ENCODE measurements at regions not wholly inside any gene's neighbourhood (a gene's known extent, or its start where the extent isn't known, plus 50 kb on each side); places are given as distances from the start of the nearest gene placed in this dataset.

DNA sequence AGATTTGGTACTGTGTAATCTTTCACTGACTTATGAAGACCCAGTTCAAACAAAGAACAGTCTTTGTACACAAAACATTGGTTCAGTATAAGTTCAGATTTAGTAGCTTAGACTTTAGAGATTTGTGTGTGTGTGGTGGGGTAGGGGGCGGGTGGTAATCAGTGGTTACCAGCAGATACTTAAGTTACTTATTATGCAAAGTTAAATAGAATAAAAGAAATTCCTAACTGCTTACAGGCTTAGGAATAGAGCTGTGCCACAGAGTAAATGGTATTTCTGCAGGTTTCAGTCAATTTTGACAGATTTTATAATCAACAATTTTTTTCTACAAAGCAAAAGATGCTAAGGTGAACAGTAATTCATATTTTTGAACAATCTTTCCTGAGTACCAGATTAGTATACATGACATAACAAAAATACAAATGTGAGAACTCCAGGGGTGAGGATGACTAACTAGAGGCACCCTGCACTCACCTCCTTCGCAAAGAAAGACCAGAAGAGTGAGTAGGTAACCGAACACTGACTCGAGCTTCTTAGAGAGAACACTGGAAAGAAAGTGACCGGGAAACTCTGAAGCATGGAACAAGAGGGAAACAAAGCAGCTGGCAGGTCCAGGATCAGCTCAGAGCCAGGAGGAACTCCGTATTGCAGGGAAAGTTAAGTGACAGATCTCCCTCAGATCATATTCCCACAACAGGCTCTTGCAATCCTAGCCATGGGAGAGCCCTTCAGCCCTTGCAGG lies 560.6 kb downstream of the COL12A1 start:
- 80% methylated on average over 6 of the region's 6 CpGs for WGBS (ENCODE audit: insufficient coverage)
- Mint-ChIP-seq H3K36me3 (no peaks in the 10 kb centered on the region), H3K27me3 (ENCODE audit: low read depth in 2 of 2) (no peaks in the 10 kb centered on the region), H3K4me3 (no peak overlapping the region), H3K9me3 (peaks cover 4 to 18% of the 10 kb centered on the region in 2 donors), H3K27ac (no peak overlapping the region), H3K4me1 (no peaks in the 10 kb centered on the region)
- no peaks in the 10 kb centered on the region for H3K36me3 ChIP-seq (ENCODE audit: control insufficient read depth, insufficient read depth, low read length)
- no peaks in the 10 kb centered on the region for H3K9me3 ChIP-seq (ENCODE audit: control insufficient read depth, insufficient read depth, low read length)
- ATAC-seq (no peak), DNase-seq (no peak)
- H3K27me3 ChIP-seq (ENCODE audit: control insufficient read depth, insufficient read depth, low read length): no peaks in the 10 kb centered on the region
- intact Hi-C loops (cut with micrococcal nuclease): no loop called here
- TF ChIP-seq, protein P1, sequence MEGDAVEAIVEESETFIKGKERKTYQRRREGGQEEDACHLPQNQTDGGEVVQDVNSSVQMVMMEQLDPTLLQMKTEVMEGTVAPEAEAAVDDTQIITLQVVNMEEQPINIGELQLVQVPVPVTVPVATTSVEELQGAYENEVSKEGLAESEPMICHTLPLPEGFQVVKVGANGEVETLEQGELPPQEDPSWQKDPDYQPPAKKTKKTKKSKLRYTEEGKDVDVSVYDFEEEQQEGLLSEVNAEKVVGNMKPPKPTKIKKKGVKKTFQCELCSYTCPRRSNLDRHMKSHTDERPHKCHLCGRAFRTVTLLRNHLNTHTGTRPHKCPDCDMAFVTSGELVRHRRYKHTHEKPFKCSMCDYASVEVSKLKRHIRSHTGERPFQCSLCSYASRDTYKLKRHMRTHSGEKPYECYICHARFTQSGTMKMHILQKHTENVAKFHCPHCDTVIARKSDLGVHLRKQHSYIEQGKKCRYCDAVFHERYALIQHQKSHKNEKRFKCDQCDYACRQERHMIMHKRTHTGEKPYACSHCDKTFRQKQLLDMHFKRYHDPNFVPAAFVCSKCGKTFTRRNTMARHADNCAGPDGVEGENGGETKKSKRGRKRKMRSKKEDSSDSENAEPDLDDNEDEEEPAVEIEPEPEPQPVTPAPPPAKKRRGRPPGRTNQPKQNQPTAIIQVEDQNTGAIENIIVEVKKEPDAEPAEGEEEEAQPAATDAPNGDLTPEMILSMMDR (IDR thresholded peaks at IDR 0.05): no peak
- no peak overlapping the region for H3K4me3 ChIP-seq (ENCODE audit: low read length)
- no peak overlapping the region for H3K27ac ChIP-seq (ENCODE audit: low read length)
- H3K4me1 ChIP-seq (ENCODE audit: control insufficient read depth, insufficient read depth, low read length): no peaks in the 10 kb centered on the region

DNA sequence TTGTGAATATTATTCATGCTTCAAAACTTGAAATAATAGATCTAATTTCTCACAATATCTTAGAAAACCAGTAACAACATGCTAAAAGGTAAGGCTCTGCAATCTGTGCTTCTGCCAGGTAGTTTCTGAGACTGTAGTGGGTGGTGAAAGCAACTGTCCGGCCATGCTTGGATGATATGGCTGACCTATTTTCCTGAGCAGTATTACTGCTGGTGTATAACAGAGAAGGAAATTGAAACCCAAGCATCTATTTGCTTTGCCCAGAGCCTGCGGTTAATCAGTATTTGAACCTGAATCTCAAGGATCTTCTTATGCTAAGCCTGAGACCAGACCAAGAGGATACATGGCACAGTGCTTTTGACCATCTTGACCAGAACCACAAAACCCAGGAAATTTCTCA lies 563.8 kb downstream of the COL12A1 start:
- TF ChIP-seq, protein P1 (IDR thresholded peaks at IDR 0.05): no peak
- Mint-ChIP-seq H3K27ac (no peak overlapping the region), H3K4me1 (no peaks in the 10 kb centered on the region), H3K36me3 (no peaks in the 10 kb centered on the region), H3K9me3 (peaks cover 6 to 16% of the 10 kb centered on the region in 2 donors), H3K27me3 (ENCODE audit: low read depth in 2 of 2) (no peaks in the 10 kb centered on the region), H3K4me3 (no peak overlapping the region)
- Histone ChIP-seq H3K27me3 (ENCODE audit: control insufficient read depth, insufficient read depth, low read length) (no peaks in the 10 kb centered on the region), H3K36me3 (ENCODE audit: control insufficient read depth, insufficient read depth, low read length) (no peaks in the 10 kb centered on the region), H3K9me3 (ENCODE audit: control insufficient read depth, insufficient read depth, low read length) (no peaks in the 10 kb centered on the region), H3K4me1 (ENCODE audit: control insufficient read depth, insufficient read depth, low read length) (no peaks in the 10 kb centered on the region), H3K27ac (ENCODE audit: low read length) (no peak overlapping the region), H3K4me3 (ENCODE audit: low read length) (no peak overlapping the region)
- 92% methylated on average over 2 of the region's 2 CpGs for WGBS (ENCODE audit: insufficient coverage)
- intact Hi-C loops (cut with micrococcal nuclease): no loop called here
- DNase-seq (no peak), ATAC-seq (no peak)

GRCh38 chr6:74638412-74638811 lies 567.4 kb downstream of the COL12A1 start:
- Mint-ChIP-seq H3K9me3 (peaks cover 9 to 19% of the 10 kb centered on the region in 2 donors), H3K4me1 (no peaks in the 10 kb centered on the region), H3K4me3 (no peak overlapping the region), H3K27ac (no peak overlapping the region), H3K36me3 (no peaks in the 10 kb centered on the region), H3K27me3 (ENCODE audit: low read depth in 2 of 2) (no peaks in the 10 kb centered on the region)
- Histone ChIP-seq H3K27me3 (ENCODE audit: control insufficient read depth, insufficient read depth, low read length) (no peaks in the 10 kb centered on the region), H3K36me3 (ENCODE audit: control insufficient read depth, insufficient read depth, low read length) (no peaks in the 10 kb centered on the region), H3K27ac (ENCODE audit: low read length) (no peak overlapping the region), H3K4me3 (ENCODE audit: low read length) (no peak overlapping the region), H3K4me1 (ENCODE audit: control insufficient read depth, insufficient read depth, low read length) (no peaks in the 10 kb centered on the region), H3K9me3 (ENCODE audit: control insufficient read depth, insufficient read depth, low read length) (no peaks in the 10 kb centered on the region)
- DNase-seq (no peak), ATAC-seq (no peak)
- whole genome bisulfite sequencing (ENCODE audit: insufficient coverage): 86% methylated on average over 1 of the region's 3 CpGs
- intact Hi-C loops (cut with micrococcal nuclease): no loop called here
- TF ChIP-seq, protein P1 (IDR thresholded peaks at IDR 0.05): no peak
